Activated T-helper 2 cell treated with anti-CD3 and anti-CD28 coated beads, Interferon-gamma antibody, Interleukin-2, Interleukin-4, amounts not matched to agents 10 μg/mL and 5 μg/mL and 100 μg/mL, durations not matched to agents 14 hours and 24 hours and 36 hours (primary cell): ENCODE measurements at regions not wholly inside any gene's neighbourhood (a gene's known extent, or its start where the extent isn't known, plus 50 kb on each side); places are given as distances from the start of the nearest gene placed in this dataset.

Experiments used
- DNase-seq: peaks from one replicate; pipeline ENCODE4 v3.0.0; 2021; ENCODE audit warnings: low spot score
- H3K27ac Mint-ChIP-seq: one replicate; pipeline ENCODE4 v1.8.0; 2021; ENCODE audit warnings: mixed read lengths
- H3K27me3 Mint-ChIP-seq: one replicate; pipeline ENCODE4 v1.8.0; 2021; ENCODE audit warnings: low read depth, mixed read lengths
- H3K36me3 Mint-ChIP-seq: one replicate; pipeline ENCODE4 v1.8.0; 2021; ENCODE audit warnings: low read depth, mixed read lengths
- H3K4me1 Mint-ChIP-seq: one replicate; pipeline ENCODE4 v1.8.0; 2021; ENCODE audit warnings: low read depth, mixed read lengths
- H3K4me3 Mint-ChIP-seq: one replicate; pipeline ENCODE4 v1.8.0; 2021; ENCODE audit warnings: low read depth, mild to moderate bottlenecking, moderate library complexity, mixed read lengths
- H3K9me3 Mint-ChIP-seq: one replicate; pipeline ENCODE4 v1.8.0; 2021; ENCODE audit warnings: mixed read lengths
- intact Hi-C: fragments of 100-400 bp; cut with micrococcal nuclease; formaldehyde crosslinking; loops from one replicate; pipeline ENCODE4 v1.15.1; 2023

DNA sequence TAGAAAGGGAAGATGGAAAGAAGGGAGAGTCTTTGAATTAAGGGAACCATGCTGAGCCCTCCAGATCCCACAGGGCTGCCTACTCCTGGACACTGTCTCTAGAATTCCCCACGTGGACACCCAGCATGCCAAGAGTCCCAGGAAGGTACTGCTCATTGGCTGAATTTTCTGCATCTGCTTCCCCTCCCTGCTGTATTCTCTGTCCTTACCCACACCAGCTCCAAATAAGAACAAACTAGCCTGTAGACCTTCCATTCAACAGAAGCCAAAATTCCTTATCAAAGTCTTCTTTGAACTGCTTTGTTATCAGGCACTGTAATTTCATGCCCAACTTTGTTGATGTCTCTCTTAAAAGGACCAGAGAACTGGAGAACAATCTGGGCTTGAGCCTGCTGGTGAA, 305.9 kb upstream of the ARGLU1 start:
- H3K4me1 Mint-ChIP-seq, result no peaks in the 10 kb centered on the region
- H3K27ac Mint-ChIP-seq, result no peak overlapping the region
- intact Hi-C loops, result no loop called here
- DNase-seq, result no peak
- peaks cover 3% of the 10 kb centered on the region for H3K9me3 Mint-ChIP-seq
- no peaks in the 10 kb centered on the region for H3K27me3 Mint-ChIP-seq
- no peak overlapping the region for H3K4me3 Mint-ChIP-seq
- H3K36me3 Mint-ChIP-seq, result no peaks in the 10 kb centered on the region

DNA sequence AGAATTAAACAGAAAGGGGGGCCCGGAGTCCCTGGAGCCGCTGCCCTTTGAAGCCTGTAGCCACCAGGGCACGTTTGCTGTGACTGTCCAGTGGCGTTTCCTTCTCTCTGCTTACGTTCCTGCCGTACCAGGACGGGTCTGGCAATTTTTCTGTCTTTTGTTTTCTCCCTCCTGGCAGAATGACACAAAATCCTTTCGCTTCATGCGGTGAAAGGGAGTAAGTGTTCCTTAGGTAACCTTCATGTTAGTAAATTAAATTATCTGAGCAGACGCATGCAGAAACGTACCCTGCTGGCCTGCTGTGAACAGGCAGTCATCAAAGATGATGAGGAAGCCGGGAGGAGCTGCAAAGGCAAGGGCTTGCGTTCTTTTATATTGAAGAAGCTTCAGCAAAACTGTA, 299.3 kb upstream of the ARGLU1 start:
- H3K4me3 Mint-ChIP-seq, result no peak overlapping the region
- no peaks in the 10 kb centered on the region for H3K4me1 Mint-ChIP-seq
- no peaks in the 10 kb centered on the region for H3K9me3 Mint-ChIP-seq
- no peak for DNase-seq
- no peaks in the 10 kb centered on the region for H3K36me3 Mint-ChIP-seq
- intact Hi-C loops, result no loop called here
- H3K27me3 Mint-ChIP-seq, result no peaks in the 10 kb centered on the region
- H3K27ac Mint-ChIP-seq, result no peak overlapping the region

DNA sequence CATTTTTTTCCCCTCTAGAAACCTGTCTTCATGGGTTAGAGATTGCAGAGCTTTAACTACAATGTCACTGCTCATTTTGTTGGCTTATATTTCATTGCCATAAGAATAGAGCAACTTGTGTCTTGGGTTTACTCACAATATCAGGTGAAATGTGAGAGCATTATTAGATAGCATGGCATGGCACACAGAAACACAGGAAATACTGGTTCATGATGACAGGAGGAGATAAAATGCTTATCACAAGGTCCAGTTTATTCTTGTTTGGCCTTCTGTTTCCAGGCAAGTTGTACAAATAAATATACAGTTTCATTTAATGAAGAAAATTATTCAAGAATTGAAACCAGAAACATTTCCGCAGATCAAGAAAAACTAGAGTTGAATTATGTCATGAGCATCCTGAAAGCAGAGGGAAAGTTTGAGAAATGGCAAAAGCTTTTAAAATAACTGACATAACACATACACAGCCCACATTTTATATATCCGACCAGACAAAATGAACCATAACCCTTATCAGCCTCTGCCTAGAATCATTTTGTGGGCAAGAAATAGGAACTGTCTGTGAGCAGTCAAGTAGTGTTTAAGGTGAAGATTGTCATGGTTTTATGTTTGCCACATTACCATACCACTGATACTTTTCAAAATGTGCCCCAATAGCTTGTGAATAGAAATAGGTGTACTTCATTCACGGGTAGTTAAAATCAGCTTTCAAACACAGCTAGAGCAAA, 297.9 kb upstream of the ARGLU1 start:
- Mint-ChIP-seq H3K36me3 (no peaks in the 10 kb centered on the region), H3K9me3 (no peaks in the 10 kb centered on the region), H3K27me3 (no peaks in the 10 kb centered on the region), H3K4me3 (no peak overlapping the region), H3K27ac (no peak overlapping the region), H3K4me1 (no peaks in the 10 kb centered on the region)
- DNase-seq, result no peak
- intact Hi-C loops, result no loop called here

DNA sequence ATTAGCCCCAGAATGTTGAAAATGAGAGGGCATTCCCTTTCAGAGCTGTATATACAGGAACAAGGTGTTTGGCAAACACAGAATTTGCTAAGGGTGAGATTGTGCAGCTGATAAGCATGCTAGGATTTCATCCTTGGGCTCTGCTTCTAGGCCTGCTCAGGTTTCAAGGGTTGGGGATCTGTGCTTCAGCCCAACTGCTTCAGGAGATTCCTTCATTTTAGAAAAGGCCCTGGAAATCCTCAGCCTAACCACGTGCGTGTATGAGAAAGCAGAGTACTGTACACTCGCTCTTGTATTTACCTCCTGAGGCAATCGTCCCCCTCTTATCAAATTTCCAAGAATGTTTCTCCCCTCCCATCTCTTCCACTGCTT, 291.6 kb upstream of the ARGLU1 start:
- H3K9me3 Mint-ChIP-seq, result no peaks in the 10 kb centered on the region

DNA sequence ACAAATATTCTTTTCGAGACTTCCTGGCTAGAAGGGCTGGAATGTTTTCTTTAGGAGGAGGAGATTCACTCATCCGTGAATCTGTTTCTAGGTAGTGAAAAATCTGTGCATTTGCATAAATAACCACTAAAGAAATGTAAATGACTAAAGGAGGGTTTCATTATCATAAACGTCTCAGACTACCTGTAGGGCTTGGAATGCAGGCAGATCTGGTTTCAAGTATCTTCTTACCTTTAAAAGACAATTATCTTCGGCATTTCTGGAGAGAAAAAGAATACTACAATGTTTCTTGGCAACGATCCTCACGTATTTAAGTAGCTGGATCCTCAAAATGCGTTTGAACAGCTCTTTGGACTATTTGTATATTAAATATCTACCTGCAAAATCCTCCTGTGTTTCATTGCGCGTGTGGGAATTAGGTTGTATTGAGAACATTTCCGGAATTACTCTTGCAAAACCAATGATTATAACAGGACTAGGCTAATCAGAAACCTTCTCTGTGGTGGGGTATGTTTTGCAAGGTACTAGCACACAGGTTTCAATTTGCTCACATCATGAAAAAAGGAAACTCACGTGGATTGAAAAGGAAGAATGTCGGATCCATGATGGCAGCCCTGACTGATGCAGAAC, 291.1 kb upstream of the ARGLU1 start:
- H3K27me3 Mint-ChIP-seq, result no peaks in the 10 kb centered on the region
- no peak overlapping the region for H3K4me3 Mint-ChIP-seq
- no peaks in the 10 kb centered on the region for H3K36me3 Mint-ChIP-seq
- no peaks in the 10 kb centered on the region for H3K9me3 Mint-ChIP-seq
- H3K4me1 Mint-ChIP-seq, result no peaks in the 10 kb centered on the region
- no peak overlapping the region for H3K27ac Mint-ChIP-seq
- intact Hi-C loops, result no loop called here
- DNase-seq, result no peak

More for the DNA sequence above, 291.6 kb upstream of the ARGLU1 start:
- no peaks in the 10 kb centered on the region for H3K27me3 Mint-ChIP-seq
- intact Hi-C loops, result no loop called here
- DNase-seq, result no peak
- no peaks in the 10 kb centered on the region for H3K4me1 Mint-ChIP-seq
- H3K4me3 Mint-ChIP-seq, result no peak overlapping the region
- no peaks in the 10 kb centered on the region for H3K36me3 Mint-ChIP-seq
- H3K27ac Mint-ChIP-seq, result no peak overlapping the region

DNA sequence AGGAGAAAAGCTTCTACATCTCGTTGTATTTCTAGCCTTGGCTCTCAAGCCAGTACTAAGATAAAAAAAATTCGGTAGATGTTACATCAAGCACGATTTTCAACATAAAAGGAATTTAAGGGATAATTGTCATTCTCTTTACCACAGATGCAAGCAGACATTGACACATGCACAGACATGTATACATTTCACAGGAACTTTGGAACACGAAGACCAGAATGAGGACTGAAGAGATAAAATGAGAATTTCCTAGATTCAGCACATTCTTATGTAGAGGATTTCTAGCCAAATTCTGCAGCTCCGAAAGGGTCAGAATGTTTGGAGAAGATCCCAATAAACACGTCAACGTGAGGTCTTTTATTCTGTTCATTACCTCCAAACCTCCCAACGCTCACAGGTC, 284.5 kb upstream of the ARGLU1 start:
- intact Hi-C loops, result no loop called here
- Mint-ChIP-seq H3K4me3 (no peak overlapping the region), H3K36me3 (no peaks in the 10 kb centered on the region), H3K4me1 (no peaks in the 10 kb centered on the region), H3K27ac (no peak overlapping the region), H3K27me3 (no peaks in the 10 kb centered on the region), H3K9me3 (no peaks in the 10 kb centered on the region)
- no peak for DNase-seq

DNA sequence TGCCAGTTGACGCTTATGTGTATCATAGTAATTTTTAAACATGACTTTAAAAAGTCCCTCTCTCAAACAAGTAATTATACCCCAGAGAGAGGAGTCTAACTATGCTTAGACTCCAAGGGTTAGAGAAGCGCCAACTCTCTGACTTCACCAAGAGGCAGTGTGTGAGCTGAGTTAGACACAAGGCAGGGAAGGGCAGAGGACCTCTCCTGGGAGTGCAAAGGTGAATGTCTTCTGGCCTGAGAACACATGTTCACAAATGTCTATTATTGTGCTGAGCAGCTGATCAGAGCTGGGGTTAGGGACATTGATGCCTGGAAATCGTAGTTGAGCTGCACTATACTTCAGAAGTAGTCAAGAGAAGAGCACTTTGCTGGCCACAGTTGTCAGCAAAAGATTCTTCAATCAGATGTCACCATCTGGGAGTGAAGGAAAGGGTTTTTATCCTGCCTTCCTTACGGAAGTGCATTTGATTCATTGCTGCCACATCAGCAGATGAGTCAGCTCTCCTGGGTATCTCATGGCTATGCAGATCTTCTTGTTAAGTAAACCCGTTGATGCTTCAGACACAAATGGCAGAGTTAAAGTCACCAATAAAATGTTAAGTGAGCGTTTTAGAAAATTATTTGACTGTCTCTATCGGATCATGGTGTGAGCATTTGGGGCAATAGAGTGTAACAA, 283.2 kb upstream of the ARGLU1 start:
- no peaks in the 10 kb centered on the region for H3K27me3 Mint-ChIP-seq
- H3K4me1 Mint-ChIP-seq, result no peaks in the 10 kb centered on the region
- DNase-seq, result no peak
- H3K27ac Mint-ChIP-seq, result no peak overlapping the region
- H3K9me3 Mint-ChIP-seq, result no peaks in the 10 kb centered on the region
- intact Hi-C loops, result no loop called here
- no peaks in the 10 kb centered on the region for H3K36me3 Mint-ChIP-seq
- H3K4me3 Mint-ChIP-seq, result no peak overlapping the region

DNA sequence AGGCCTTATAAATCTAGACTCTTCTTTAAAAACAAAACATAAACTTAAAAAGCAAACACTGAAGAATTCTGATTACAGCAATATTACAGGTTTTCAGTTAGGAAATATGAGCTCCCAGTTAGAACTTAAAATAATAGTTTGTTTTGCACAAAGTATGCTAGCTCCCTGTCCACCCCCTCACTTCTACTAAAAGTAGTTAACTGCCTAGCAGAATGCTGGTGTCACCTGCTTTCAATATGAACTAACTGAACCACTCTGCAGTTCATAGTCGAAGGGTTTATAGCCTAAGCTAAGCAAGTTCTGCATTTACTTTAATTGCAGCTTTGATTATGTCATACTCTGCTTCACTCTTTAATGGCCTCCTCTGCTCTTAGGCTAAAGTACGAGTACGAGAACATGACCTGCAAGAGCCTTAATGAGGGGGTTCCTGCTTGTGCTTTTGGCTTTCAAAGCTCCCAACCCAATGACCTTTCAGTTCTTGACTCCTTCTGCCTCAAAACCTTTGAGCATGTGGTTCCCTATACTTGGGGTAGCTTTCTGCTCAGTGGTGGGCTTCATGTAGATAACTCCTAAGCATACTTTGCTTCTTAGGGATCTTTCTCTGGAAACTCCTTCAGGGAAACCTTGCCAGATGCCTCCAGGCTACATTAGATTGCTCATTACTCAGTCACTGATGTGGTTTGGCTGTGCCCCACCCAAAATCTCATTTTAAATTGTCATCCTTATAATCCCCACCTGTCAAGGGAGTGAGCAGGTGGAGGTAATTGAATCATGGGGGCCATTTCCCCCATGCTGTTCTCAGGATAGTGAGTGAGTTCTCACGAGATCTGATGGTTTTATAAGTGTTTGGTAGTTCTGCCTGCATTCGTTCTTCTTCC, 278.9 kb upstream of the ARGLU1 start:
- intact Hi-C loops, result no loop called here

DNA sequence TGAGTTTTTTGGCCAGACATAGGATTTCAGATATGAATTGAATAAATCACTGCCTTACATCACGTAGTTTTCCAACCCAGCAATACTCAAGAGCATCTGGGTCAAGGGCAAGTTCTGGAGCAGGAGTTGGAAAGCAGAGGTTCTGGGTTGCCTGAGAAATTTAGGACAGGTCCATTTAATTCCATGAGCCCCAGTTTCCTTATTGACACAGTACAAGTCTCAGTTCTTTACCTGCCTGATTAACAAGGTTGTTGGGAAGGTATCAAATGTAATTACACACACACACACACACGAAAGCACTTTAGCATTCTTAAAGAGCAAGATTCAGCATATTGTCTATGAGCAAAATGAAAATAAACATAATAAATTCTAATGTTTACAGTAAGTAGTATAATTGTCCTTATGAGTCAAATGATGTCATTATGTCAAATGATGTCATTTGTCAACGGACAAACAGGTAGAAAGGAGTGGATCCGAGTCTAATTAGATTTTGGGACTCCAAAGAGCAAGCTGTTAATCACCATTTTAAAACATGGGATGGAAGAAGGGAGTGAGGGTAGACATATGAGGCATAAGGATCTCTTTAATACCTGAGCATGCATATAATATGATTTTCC, 268.4 kb upstream of the ARGLU1 start:
- H3K4me3 Mint-ChIP-seq, result no peak overlapping the region
- H3K9me3 Mint-ChIP-seq, result no peaks in the 10 kb centered on the region
- no peak overlapping the region for H3K27ac Mint-ChIP-seq
- H3K4me1 Mint-ChIP-seq, result no peaks in the 10 kb centered on the region
- no peaks in the 10 kb centered on the region for H3K36me3 Mint-ChIP-seq
- intact Hi-C loops, result no loop called here
- no peaks in the 10 kb centered on the region for H3K27me3 Mint-ChIP-seq
- DNase-seq, result no peak

More for the DNA sequence above, 278.9 kb upstream of the ARGLU1 start:
- Mint-ChIP-seq H3K27me3 (no peaks in the 10 kb centered on the region), H3K4me3 (no peak overlapping the region), H3K4me1 (no peaks in the 10 kb centered on the region), H3K27ac (no peak overlapping the region), H3K36me3 (no peaks in the 10 kb centered on the region), H3K9me3 (no peaks in the 10 kb centered on the region)
- DNase-seq, result no peak

DNA sequence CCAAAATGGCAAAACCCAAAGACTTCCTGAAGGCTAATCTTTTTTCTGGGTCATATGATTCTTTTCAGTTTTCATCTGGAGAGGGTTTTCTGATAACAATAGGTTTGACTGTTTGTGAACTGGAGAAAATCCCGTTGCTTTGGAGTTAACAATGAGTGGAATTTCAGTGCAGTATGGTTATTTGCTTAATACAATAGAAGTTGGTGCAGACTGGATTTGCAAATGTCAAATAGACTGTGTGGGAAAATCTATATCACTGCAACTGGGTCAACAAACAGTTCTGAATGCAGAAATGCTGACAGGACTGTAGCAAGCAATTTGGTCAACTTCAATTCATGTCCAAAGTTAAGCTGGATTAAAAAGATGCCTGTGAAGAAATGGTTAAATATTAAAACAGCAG, 267.5 kb upstream of the ARGLU1 start:
- no peaks in the 10 kb centered on the region for H3K9me3 Mint-ChIP-seq
- no peaks in the 10 kb centered on the region for H3K27me3 Mint-ChIP-seq
- H3K27ac Mint-ChIP-seq, result no peak overlapping the region
- intact Hi-C loops, result no loop called here
- H3K4me1 Mint-ChIP-seq, result no peaks in the 10 kb centered on the region
- DNase-seq, result no peak
- H3K4me3 Mint-ChIP-seq, result no peak overlapping the region
- no peaks in the 10 kb centered on the region for H3K36me3 Mint-ChIP-seq

DNA sequence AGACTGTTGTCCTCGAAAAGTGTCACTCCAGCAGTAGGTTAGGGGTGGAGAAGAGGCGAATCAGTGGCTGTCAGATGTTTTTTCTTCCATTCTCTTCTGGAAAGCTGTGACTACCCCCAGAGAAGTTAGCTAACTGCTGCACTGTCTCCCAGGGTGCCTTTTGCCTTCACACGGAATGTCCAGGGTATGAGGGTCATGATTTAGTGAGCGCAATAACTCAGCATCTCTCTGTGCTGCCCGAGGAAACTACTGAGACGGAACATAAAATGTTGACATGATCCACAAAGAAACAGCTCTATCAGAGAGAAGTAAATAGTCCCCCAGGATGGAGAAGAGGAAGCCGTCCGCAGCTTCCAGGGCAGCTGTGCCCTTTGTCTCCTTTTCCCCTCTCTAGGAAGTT, 254.0 kb upstream of the ARGLU1 start:
- Mint-ChIP-seq H3K27ac (no peak overlapping the region), H3K27me3 (no peaks in the 10 kb centered on the region), H3K36me3 (no peaks in the 10 kb centered on the region), H3K4me1 (no peaks in the 10 kb centered on the region), H3K4me3 (no peak overlapping the region), H3K9me3 (peaks cover 4% of the 10 kb centered on the region)
- intact Hi-C loops, result no loop called here
- no peak for DNase-seq

DNA sequence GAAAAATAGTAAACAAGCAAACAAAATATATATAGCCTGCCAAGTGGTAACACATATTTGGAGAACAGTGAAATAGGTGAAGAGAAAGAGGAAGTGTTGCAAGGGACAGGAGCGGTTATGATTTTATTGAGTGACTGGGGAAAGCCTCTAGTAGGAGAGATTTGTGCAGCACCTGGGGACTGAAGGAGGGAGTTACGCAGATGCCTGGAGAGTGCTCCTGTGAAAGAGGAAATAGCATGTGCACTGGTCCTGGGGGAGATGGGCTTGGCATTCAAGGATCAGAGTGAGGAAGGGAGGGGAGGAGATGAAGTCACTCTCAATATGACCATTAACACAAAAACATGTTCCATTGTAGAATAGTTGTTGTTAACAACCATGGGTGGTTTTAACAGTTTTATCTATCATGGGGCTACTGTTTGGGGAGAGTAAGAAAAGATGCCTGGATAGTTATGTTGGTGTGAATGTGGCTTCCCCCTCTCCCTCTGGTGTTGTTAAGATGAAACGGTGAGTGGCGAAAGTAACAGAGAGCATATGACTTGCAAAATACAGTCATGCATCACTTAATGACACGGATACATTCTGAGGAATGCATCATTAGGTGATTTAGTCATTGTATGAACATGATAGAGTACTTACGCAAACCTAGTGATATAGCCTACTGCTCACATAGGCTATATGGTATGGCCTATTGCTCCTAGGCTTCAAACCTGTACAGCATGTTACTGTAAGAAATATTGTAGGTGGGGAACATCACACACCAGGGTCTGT, 251.7 kb upstream of the ARGLU1 start:
- H3K9me3 Mint-ChIP-seq, result peaks cover 1% of the 10 kb centered on the region
- intact Hi-C loops, result no loop called here
- no peaks in the 10 kb centered on the region for H3K4me1 Mint-ChIP-seq
- no peaks in the 10 kb centered on the region for H3K27me3 Mint-ChIP-seq
- H3K4me3 Mint-ChIP-seq, result no peak overlapping the region
- no peak overlapping the region for H3K27ac Mint-ChIP-seq
- H3K36me3 Mint-ChIP-seq, result no peaks in the 10 kb centered on the region
- DNase-seq, result no peak
